Right lobe of liver (tissue), 6 donors: ENCODE measurements at regions not wholly inside any gene's neighbourhood (a gene's known extent, or its start where the extent isn't known, plus 50 kb on each side); places are given as distances from the start of the nearest gene placed in this dataset.

ENCODE experiments used
- ATAC-seq, 4 donors: fragments of 200-7000 bp; cut with Tn5 transposase; one replicate each; pipeline ENCODE4 v1.9.1; 2020; ENCODE audit warnings: mild to moderate bottlenecking in 4 of 4, moderate library complexity in 4 of 4
- DNase-seq, 3 donors: peaks; one replicate each; pipeline ENCODE4 v3.0.0-alpha.2; 2020
- H3K27ac ChIP-seq, 3 donors: fragments of 200-600 bp; one replicate each; pipeline ENCODE4 v1.8.0; 2022
- H3K27me3 ChIP-seq, 2 donors: fragments of 200-600 bp; one replicate each; pipeline ENCODE4 v1.8.0; 2022
- H3K36me3 ChIP-seq, 4 donors: fragments of 200-600 bp; sonication (generic) in 1 of 4; one replicate each; pipeline versions ENCODE4 v1.5.1 to v1.8.0; 2017 to 2022; ENCODE audit warnings: control low read depth in 1 of 4
- H3K4me1 ChIP-seq, 4 donors: fragments of 200-600 bp; sonication (generic) in 1 of 4; one replicate each; pipeline versions ENCODE4 v1.5.1 to v1.8.0; 2017 to 2022; ENCODE audit warnings: control low read depth in 1 of 4
- H3K4me3 ChIP-seq, 3 donors: fragments of 200-600 bp; one replicate each; pipeline ENCODE4 v1.8.0; 2022
- H3K9me3 ChIP-seq, 4 donors: fragments of 200-600 bp; sonication (generic) in 1 of 4; one replicate each; pipeline versions ENCODE4 v1.5.1 to v1.8.0; 2017 to 2022; ENCODE audit warnings: control low read depth in 1 of 4
- CTCF ChIP-seq, 4 donors: fragments of 200-600 bp in 3 of 4; fragments of 450-650 bp in 1 of 4; IDR thresholded peaks; one replicate each; pipeline versions ENCODE4 v1.5.1 to v1.8.0; 2016 to 2022; ENCODE audit warnings: antibody characterized with exemption in 4 of 4, mild to moderate bottlenecking in 2 of 4
- POLR2A ChIP-seq: fragments of 450-650 bp; IDR thresholded peaks from one replicate; pipeline ENCODE4 v1.6.1; 2017; ENCODE audit warnings: antibody characterized with exemption, mild to moderate bottlenecking
- WGBS: methylation state at CpG from one replicate; pipeline ENCODE4 v1.1.6; 2018; ENCODE audit warnings: low coverage, low lambda C conversion rate; ENCODE audit not compliant: insufficient coverage; ENCODE audit errors: missing lambda C conversion rate; 5-methylcytosine and 5-hydroxymethylcytosine counted together
- intact Hi-C, 2 donors: fragments of 100-400 bp; cut with DNase I; formaldehyde crosslinking; loops; one replicate each; pipeline versions ENCODE4 v1.11.2 to v1.14.1; 2022
- donor health status: DM: no; HTN: yes; CAD: no.
- donor health status: DM: no; HTN: no; CAD: no.
- donor health status: DM: no; HTN: no; CAD: no.
- donor health status: DM: no; HTN: yes; CAD: no.
- donor health status: DM: no; HTN: yes; CAD: no.

GRCh38 chr4:30294295-30294694 is 425.9 kb upstream of the PCDH7 start:
- DNase-seq (no peak), ATAC-seq (no peak)
- WGBS, result 33% methylated on average over 1 of the region's 3 CpGs
- no peak overlapping the region for H3K4me3 ChIP-seq
- no peaks in the 10 kb centered on the region for H3K27me3 ChIP-seq
- H3K4me1 ChIP-seq, result no peaks in the 10 kb centered on the region
- TF ChIP-seq CTCF (IDR thresholded peaks at IDR 0.05), result no peak
- no peak for TF ChIP-seq POLR2A
- intact Hi-C loops, result no loop called here
- no peaks in the 10 kb centered on the region for H3K36me3 ChIP-seq
- H3K27ac ChIP-seq, result no peak overlapping the region
- H3K9me3 ChIP-seq, result no peaks in the 10 kb centered on the region

- 68% methylated on average over 4 of the region's 5 CpGs for WGBS
- intact Hi-C loops, result no loop called here
- Histone ChIP-seq H3K9me3 (no peaks in the 10 kb centered on the region), H3K4me1 (no peaks in the 10 kb centered on the region), H3K4me3 (no peak overlapping the region), H3K36me3 (no peaks in the 10 kb centered on the region), H3K27ac (no peak overlapping the region), H3K27me3 (no peaks in the 10 kb centered on the region)
- TF ChIP-seq CTCF (IDR thresholded peaks at IDR 0.05), result no peak
- no peak for TF ChIP-seq POLR2A
- DNase-seq (no peak), ATAC-seq (no peak)
Measured at GRCh38 chr4:30295652-30296051, 424.5 kb upstream of the PCDH7 start.

- no peaks in the 10 kb centered on the region for H3K36me3 ChIP-seq
- H3K4me1 ChIP-seq, result no peaks in the 10 kb centered on the region
- no peak overlapping the region for H3K4me3 ChIP-seq
- DNase-seq, result no peak
- no peaks in the 10 kb centered on the region for H3K27me3 ChIP-seq
- no peak for TF ChIP-seq CTCF (IDR thresholded peaks at IDR 0.05)
- TF ChIP-seq POLR2A, result no peak
- no peak overlapping the region for H3K27ac ChIP-seq
- intact Hi-C loops, result no loop called here
- ATAC-seq, result no peak
- no peaks in the 10 kb centered on the region for H3K9me3 ChIP-seq
Measured at GRCh38 chr4:30314001-30314400, 406.2 kb upstream of the PCDH7 start.

GRCh38 chr4:30330894-30331652 is 389.1 kb upstream of the PCDH7 start:
- intact Hi-C loops, result no loop called here
- H3K27ac ChIP-seq, result no peak overlapping the region
- no peak overlapping the region for H3K4me3 ChIP-seq
- no peak for ATAC-seq
- no peaks in the 10 kb centered on the region for H3K4me1 ChIP-seq
- DNase-seq, result no peak
- H3K27me3 ChIP-seq, result no peaks in the 10 kb centered on the region
- no peaks in the 10 kb centered on the region for H3K9me3 ChIP-seq
- H3K36me3 ChIP-seq, result no peaks in the 10 kb centered on the region
- 47% methylated on average over 3 of the region's 6 CpGs for WGBS
- TF ChIP-seq POLR2A (no peak), CTCF (IDR thresholded peaks at IDR 0.05) (no peak)

GRCh38 chr4:30341731-30342130 is 378.4 kb upstream of the PCDH7 start:
- intact Hi-C loops, result no loop called here
- Histone ChIP-seq H3K36me3 (no peaks in the 10 kb centered on the region), H3K9me3 (no peaks in the 10 kb centered on the region), H3K27me3 (no peaks in the 10 kb centered on the region), H3K4me3 (no peak overlapping the region), H3K4me1 (no peaks in the 10 kb centered on the region), H3K27ac (no peak overlapping the region)
- no peak for TF ChIP-seq POLR2A
- WGBS, result 40% methylated on average over 1 of the region's 1 CpG
- ATAC-seq (no peak), DNase-seq (no peak)
